Stimulated activated CD4-positive, alpha-beta T cell treated with anti-CD3 and anti-CD28 coated beads, Interleukin-12 subunit alpha, Interleukin-12 subunit beta, amount 100 ng/mL, for 4 hours (primary cell): ENCODE measurements at regions not wholly inside any gene's neighbourhood (a gene's known extent, or its start where the extent isn't known, plus 50 kb on each side); places are given as distances from the start of the nearest gene placed in this dataset.

Experiments used
- DNase-seq: peaks from one replicate; pipeline ENCODE4 v3.0.0-alpha.2; 2020

- DNase-seq: no peak
Observed at GRCh38 chrX:109312757-109313156, 169.1 kb downstream of the GUCY2F start.

GRCh38 chrX:109310031-109310430 is 171.9 kb downstream of the GUCY2F start:
- no peak for DNase-seq

DNA sequence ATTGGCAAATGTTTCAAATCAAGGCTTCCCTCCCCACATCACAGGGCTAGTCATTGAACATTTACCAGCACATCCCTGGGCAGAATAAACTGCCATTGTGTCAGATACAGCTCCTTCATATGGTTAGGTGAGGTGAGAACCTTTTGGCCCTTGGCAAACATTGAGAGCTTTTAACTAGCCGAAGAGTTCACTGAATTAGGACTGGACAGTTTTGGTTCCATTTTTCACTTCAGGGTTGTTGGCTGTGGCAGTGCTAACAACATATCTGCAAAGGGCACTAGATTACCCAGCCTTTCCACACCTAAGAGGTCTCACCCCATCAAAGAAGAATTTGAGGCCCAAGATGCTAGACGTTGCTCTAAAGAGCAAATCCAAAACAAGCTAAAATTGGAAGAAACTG is 180.7 kb downstream of the GUCY2F start:
- no peak for DNase-seq

DNA sequence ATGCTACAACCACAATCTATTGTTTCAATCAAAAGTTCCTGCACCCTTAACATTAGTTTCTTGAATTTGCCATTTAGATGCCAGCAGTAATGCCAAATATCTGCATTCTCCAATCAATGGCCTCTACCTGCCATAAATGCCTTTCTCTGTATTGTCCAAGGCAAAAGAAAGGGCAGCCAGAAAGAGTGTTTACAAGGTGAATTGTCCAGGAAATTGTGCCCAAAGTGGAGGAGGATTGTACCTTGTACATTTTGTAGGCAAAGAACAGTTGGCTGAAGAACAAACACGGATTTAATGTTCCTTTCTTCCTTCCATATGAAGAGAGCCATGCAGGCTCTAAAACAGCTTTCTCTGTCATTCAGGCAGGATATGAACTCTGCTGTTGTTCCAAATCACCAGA is 181.5 kb downstream of the GUCY2F start:
- DNase-seq: no peak

DNA sequence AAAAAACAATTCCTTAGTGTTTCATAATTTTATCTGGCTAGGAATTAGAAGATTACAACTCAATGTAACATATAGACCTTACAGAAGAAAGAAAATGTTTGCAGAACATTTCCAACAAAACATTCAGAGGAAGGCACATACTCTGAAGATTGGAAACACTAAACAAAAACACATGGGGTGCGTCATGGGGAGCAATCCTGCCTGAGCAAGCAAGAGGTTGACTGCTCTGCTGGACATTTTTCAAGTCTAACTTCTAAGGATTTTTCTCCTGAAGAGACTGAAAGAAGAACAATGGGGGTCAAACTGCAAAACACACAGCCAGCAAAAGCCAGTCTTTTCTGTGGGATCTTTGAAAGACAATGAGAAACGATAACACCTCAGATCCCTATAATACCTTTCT is 182.8 kb downstream of the GUCY2F start:
- no peak for DNase-seq

GRCh38 chrX:109294097-109294814 is 187.6 kb downstream of the GUCY2F start:
- no peak for DNase-seq

DNA sequence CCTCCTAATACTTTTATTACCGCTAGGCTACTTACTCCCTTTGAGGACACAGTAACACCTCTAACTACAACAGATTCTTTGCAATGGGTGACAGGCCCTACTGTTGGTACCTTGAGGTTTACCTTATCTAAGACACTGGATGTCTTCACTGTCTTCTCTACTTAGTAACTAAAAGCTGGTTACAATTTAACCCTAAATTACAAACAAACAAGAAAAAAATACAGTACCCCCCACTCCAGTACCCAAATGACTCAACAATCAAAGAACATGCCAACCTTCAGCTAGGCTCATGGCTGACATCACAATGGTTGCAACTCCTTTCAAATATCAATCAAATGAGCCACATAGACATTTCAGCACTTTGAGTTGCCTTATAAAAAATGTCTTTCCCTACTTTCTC is 198.0 kb downstream of the GUCY2F start:
- DNase-seq: no peak

DNA sequence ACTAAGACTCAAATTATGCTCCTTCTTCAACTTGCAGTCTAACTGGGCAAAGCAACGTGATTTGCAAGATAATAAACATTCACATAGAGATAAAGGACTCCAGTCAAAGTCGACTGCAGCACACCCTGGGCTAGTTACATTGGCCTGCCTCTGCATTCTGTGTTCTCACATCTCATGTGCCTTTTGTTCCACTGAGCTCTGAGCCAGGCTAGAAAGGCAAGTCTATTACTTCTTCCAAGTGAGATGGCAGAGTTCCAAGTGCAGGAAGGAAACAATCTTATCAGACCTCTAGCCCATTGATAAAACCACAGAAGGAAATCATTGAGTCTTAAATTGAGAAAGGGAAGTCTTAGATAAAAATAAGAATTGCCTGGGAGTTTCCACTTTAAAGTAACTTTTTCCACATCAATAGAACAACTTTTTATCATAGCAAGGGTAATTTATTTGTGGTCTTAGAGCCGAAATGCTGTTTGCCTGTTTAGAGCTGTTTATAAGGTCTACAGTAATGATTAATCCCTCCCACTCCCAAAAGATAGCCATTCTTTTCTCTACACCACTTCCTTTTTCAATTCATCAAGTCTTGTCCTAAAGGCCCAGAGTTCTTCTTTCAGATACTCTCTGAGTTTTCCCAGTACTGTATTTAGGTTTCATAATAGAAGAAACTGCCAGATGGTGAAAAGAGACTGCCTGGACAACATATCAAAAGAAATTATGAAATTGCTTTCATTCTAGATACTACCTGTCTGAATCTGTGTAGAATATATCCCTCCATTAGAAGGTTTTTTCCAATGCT is 200.2 kb downstream of the GUCY2F start:
- DNase-seq: no peak

DNA sequence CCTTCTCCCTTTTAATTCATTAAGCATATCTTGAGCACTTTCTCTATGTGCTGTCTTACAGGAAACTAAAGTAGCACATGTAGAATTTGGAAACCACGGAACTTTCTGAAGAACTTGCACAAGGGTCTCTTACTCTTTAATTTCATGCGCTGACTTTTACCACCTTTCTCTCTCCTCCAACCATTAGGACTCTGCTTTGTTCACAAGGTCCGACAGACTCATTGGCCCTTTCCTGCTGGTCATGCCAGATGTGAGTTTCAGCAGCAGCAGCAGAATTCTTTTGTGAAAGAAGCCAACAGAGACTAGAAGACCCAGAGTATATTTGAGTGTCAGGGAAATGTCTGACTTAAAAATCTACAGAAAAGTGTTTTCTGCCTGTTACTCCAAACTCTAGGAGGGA is 207.1 kb downstream of the GUCY2F start:
- DNase-seq: no peak

GRCh38 chrX:109270580-109271484 is 211.1 kb downstream of the GUCY2F start:
- no peak for DNase-seq

DNA sequence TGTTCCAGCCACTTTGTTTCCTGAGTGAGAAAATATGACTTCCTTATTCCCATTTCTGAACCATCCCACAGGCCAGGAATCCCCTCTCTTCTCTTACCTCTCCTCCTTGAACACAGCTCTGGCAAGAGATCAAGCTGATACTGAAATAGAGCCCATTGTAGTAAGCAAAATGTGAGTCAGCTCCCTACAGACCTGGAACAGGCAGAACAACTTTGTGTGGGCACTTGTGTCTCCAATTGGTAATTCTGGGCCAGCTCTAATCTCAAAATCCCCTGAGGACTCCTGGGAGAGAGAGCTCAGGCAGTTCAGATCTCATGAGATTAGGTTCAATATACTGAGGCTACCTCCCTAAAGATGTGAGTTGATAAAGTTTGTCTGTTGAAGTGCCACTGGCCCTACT is 213.5 kb downstream of the GUCY2F start:
- no peak for DNase-seq

- no peak for DNase-seq
Observed at GRCh38 chrX:109266034-109266433, 215.9 kb downstream of the GUCY2F start.

DNA sequence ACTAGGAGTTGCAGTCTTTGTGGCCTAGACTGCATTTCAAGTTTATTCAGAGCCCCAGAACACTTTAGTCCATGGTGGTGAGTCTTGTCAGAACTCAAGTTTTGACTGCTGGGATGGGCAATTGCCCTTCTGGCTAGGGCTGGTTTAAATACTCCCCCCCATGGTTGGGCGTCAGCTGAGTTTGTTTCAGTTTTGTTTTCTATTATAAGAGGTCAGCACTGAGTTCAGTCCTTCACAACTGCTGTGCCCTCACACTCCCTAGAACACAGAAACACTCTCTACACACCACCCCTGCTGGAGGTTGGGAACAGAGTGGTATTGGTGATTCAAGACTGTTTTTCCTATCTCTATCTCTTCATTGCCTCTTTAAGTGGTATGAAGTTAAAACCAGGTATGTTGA is 217.0 kb downstream of the GUCY2F start:
- DNase-seq: no peak

DNA sequence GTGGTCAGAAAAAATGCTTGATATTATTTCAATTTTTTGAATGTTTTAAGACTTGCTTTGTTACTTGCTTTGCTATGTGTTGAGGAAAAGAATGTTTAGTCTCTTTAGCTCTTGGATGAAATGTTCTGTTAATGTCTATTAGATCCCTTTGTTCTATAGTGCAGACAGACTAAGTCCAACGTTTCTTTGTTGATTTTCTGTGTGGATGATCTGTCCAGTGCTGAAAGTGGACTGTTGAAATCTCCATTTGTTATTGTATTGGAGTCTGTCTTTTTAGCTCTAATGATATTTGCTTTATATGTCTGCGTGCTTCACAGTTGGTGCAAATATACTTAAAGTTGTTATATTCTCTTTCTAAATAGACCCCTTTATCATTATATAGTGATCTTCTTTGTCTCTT is 220.6 kb downstream of the GUCY2F start:
- no peak for DNase-seq

DNA sequence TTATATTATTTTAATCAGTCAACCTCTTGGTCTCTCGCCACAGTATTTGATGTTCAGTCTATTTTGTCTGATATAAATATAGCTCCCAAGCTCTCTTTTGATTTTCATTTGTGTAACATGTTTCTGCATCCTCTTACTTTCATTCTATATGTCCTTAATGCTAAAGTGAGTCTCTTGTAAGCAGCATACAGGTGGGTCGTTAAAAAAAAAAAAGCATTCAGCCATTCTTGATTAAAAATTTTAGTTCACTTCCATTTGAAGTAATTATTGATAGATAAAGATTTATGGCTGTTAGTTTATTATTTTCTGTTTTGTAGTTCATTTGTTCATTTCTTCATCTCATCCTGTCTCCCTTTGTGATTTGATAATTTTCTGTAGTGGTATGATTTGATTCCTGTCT is 229.1 kb downstream of the GUCY2F start:
- no peak for DNase-seq

DNA sequence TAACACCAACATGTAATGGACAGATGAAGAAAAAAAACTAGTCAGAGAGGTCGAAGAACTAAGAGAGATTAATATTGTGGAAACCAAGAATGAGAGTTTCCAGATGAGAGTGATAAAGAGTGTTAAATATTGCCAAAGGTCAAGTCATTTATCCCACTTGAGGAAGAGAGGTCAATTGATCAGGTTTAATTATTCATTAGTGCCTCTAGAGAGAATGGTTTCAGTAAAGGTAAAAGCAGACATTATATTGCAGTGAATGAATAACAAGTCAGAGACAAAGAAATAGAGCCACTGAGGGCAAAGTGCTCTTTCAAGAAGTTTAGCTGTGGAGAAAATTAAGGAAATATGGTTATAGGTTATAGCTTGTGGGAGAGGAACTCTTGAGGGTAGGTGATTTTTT is 263.1 kb downstream of the GUCY2F start:
- no peak for DNase-seq

- no peak for DNase-seq
Observed at GRCh38 chrX:109199726-109200125, 282.2 kb downstream of the GUCY2F start.

- DNase-seq: no peak
Observed at GRCh38 chrX:109190542-109190941, 291.3 kb downstream of the GUCY2F start.

GRCh38 chrX:109187473-109188168 is 294.3 kb downstream of the GUCY2F start:
- DNase-seq: no peak

DNA sequence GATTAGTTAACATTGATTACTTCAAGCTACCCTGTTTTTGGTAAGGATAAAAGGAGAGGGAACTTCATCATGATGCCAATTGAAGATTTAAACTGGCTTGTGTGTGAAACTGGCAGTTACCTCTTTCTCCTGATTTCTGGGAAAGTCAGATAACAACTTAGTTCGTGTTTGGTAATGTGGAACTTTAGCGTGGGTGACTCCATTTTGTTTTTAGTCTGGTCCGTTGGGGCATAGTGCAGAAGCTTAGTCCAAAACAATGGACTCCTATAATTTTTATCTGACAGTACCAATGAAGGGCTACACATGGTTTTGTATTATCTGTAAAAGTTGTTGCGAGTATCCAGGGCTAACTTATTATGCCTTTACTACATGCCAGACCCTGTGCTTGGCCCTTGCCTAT is 294.9 kb downstream of the GUCY2F start:
- no peak for DNase-seq

DNA sequence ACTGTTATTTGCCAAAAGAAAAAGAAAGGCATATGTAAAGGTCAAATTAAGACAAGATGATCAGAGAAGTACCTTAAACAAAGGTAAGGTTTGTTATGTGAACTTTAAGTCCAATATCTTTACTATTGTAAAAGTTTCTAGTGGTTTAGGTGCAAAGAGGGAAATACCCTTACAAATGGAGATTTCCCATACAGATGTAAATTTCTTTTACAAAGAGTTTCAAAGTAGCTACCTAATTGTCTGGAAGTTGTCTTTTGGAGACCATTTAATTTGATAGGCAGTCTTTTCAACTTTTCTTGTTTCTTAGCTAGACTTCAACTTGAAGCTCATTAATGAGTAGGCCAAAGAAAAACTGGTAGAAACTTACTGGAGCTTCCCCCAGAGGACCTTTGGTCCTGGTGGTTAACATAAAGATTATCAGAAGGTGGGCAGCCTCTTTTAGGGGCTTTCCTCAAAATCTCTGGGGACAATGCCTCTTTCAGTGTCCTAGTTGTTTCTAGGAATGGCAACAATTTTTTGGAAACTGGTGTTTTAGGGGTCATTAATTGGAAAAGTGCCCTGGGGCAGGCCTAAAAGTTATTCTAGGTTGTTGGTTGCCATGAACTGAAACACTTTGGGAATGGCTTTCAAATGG is 297.3 kb downstream of the GUCY2F start:
- DNase-seq: no peak

GRCh38 chrX:109172091-109172602 is 309.7 kb downstream of the GUCY2F start:
- DNase-seq: no peak
